ENCODE measurements at regions not wholly inside any gene's neighbourhood (a gene's known extent, or its start where the extent isn't known, plus 50 kb on each side); places are given as distances from the start of the nearest gene placed in this dataset.

- Histone ChIP-seq H3K9me3 (ENCODE audit: control insufficient read depth, low read length) (no peaks in the 10 kb centered on the region), H3K36me3 (ENCODE audit: control insufficient read depth, insufficient read depth, low read length) (no peaks in the 10 kb centered on the region), H3K4me1 (ENCODE audit: control insufficient read depth, insufficient read depth, low read length, poor library complexity, severe bottlenecking) (no peaks in the 10 kb centered on the region), H3K27ac (ENCODE audit: low read depth, low read length, severe bottlenecking) (no peak overlapping the region), H3K4me3 (ENCODE audit: extremely low read depth, insufficient read depth, low read length, poor library complexity, severe bottlenecking) (no peak overlapping the region)
- 85 to 100% methylated on average over 6 to 7 of the region's 10 CpGs for WGBS, 2 experiments (ENCODE audit: insufficient coverage in 2 of 2)
Measured at GRCh38 chr17:73883175-73883574, 238.9 kb upstream of the SDK2 start.

- Histone ChIP-seq H3K9me3 (ENCODE audit: control insufficient read depth, low read length) (no peaks in the 10 kb centered on the region), H3K36me3 (ENCODE audit: control insufficient read depth, insufficient read depth, low read length) (no peaks in the 10 kb centered on the region), H3K27ac (ENCODE audit: low read depth, low read length, severe bottlenecking) (no peak overlapping the region), H3K4me1 (ENCODE audit: control insufficient read depth, insufficient read depth, low read length, poor library complexity, severe bottlenecking) (no peaks in the 10 kb centered on the region), H3K4me3 (ENCODE audit: extremely low read depth, insufficient read depth, low read length, poor library complexity, severe bottlenecking) (no peak overlapping the region)
- WGBS, 2 experiments (ENCODE audit: insufficient coverage in 2 of 2), result 86 to 88% methylated on average over 1 to 2 of the region's 3 CpGs
Measured at GRCh38 chr17:73887739-73888138, 243.5 kb upstream of the SDK2 start.

- no peaks in the 10 kb centered on the region for H3K9me3 ChIP-seq (ENCODE audit: control insufficient read depth, low read length)
- no peaks in the 10 kb centered on the region for H3K4me1 ChIP-seq (ENCODE audit: control insufficient read depth, insufficient read depth, low read length, poor library complexity, severe bottlenecking)
- H3K4me3 ChIP-seq (ENCODE audit: extremely low read depth, insufficient read depth, low read length, poor library complexity, severe bottlenecking), result no peak overlapping the region
- H3K36me3 ChIP-seq (ENCODE audit: control insufficient read depth, insufficient read depth, low read length), result no peaks in the 10 kb centered on the region
- no peak overlapping the region for H3K27ac ChIP-seq (ENCODE audit: low read depth, low read length, severe bottlenecking)
- 91% methylated on average over 3 of the region's 7 CpGs for WGBS, 2 experiments (ENCODE audit: insufficient coverage in 2 of 2)
Measured at GRCh38 chr17:73888862-73889261, 244.6 kb upstream of the SDK2 start.

- no peaks in the 10 kb centered on the region for H3K4me1 ChIP-seq (ENCODE audit: control insufficient read depth, insufficient read depth, low read length, poor library complexity, severe bottlenecking)
- H3K36me3 ChIP-seq (ENCODE audit: control insufficient read depth, insufficient read depth, low read length), result no peaks in the 10 kb centered on the region
- no peak overlapping the region for H3K4me3 ChIP-seq (ENCODE audit: extremely low read depth, insufficient read depth, low read length, poor library complexity, severe bottlenecking)
- no peaks in the 10 kb centered on the region for H3K9me3 ChIP-seq (ENCODE audit: control insufficient read depth, low read length)
- H3K27ac ChIP-seq (ENCODE audit: low read depth, low read length, severe bottlenecking), result no peak overlapping the region
- WGBS, 2 experiments (ENCODE audit: insufficient coverage in 2 of 2), result 100% methylated on average over 1 of the region's 2 CpGs
Measured at GRCh38 chr17:73889439-73889838, 245.2 kb upstream of the SDK2 start.

GRCh38 chr17:73890831-73891405 is 246.7 kb upstream of the SDK2 start:
- 84 to 91% methylated on average over 4 to 8 of the region's 8 CpGs for WGBS, 2 experiments (ENCODE audit: insufficient coverage in 2 of 2)

DNA sequence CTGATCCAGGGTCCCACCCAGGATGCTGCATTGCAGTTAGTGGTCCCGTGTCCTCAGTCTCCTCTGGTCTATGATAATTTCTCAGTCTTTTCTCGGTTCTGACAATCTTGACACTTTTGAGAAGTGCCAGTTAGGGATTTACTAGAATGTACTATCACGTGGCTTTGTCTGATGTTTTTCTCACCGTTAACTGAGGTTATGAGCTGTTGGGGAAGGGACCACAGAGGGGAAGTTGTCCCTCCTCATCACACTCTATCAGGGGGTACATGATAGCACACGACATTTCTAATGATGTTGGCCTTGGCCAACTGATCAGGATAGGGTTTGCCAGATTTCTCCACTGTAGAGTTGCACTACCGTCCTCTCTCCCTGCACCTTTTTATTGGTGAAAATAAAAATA is 250.9 kb upstream of the SDK2 start:
- no peaks in the 10 kb centered on the region for H3K4me1 ChIP-seq (ENCODE audit: control insufficient read depth, insufficient read depth, low read length, poor library complexity, severe bottlenecking)
- H3K9me3 ChIP-seq (ENCODE audit: control insufficient read depth, low read length), result no peaks in the 10 kb centered on the region
- H3K36me3 ChIP-seq (ENCODE audit: control insufficient read depth, insufficient read depth, low read length), result no peaks in the 10 kb centered on the region
- no peak overlapping the region for H3K27ac ChIP-seq (ENCODE audit: low read depth, low read length, severe bottlenecking)
- WGBS, 2 experiments (ENCODE audit: insufficient coverage in 2 of 2), result 93% methylated on average over 4 of the region's 6 CpGs; no CpG with 5 or more reads in 1 of the 2 experiments
- no peak overlapping the region for H3K4me3 ChIP-seq (ENCODE audit: extremely low read depth, insufficient read depth, low read length, poor library complexity, severe bottlenecking)

More at GRCh38 chr17:73890831-73891405, 246.7 kb upstream of the SDK2 start:
- Histone ChIP-seq H3K4me3 (ENCODE audit: extremely low read depth, insufficient read depth, low read length, poor library complexity, severe bottlenecking) (no peak overlapping the region), H3K27ac (ENCODE audit: low read depth, low read length, severe bottlenecking) (no peak overlapping the region), H3K4me1 (ENCODE audit: control insufficient read depth, insufficient read depth, low read length, poor library complexity, severe bottlenecking) (no peaks in the 10 kb centered on the region), H3K36me3 (ENCODE audit: control insufficient read depth, insufficient read depth, low read length) (no peaks in the 10 kb centered on the region), H3K9me3 (ENCODE audit: control insufficient read depth, low read length) (no peaks in the 10 kb centered on the region)

DNA sequence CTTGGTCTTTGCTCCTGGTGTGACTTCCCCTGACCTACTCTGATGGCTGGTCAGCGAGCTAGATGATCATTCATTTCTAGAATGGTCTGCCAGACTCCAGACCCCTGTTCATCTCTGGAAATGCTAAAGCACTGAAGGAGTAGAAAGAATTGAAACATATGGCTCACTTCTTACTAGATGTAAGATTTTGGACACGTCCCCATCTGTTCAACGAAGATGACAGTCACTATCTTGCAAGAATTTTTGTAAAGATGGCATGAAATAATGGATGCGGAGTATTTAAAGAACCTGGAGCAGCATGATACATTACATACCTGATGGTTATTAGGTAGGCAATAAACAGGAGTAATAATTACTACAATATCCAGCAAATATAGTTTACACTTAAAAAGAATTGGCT is 252.7 kb upstream of the SDK2 start:
- Histone ChIP-seq H3K27ac (ENCODE audit: low read depth, low read length, severe bottlenecking) (no peak overlapping the region), H3K9me3 (ENCODE audit: control insufficient read depth, low read length) (no peaks in the 10 kb centered on the region), H3K4me1 (ENCODE audit: control insufficient read depth, insufficient read depth, low read length, poor library complexity, severe bottlenecking) (peaks cover 3% of the 10 kb centered on the region), H3K4me3 (ENCODE audit: extremely low read depth, insufficient read depth, low read length, poor library complexity, severe bottlenecking) (no peak overlapping the region), H3K36me3 (ENCODE audit: control insufficient read depth, insufficient read depth, low read length) (no peaks in the 10 kb centered on the region)
- 79% methylated on average over 3 of the region's 4 CpGs; no CpG with 5 or more reads in 1 of the 2 experiments for WGBS, 2 experiments (ENCODE audit: insufficient coverage in 2 of 2)

- no peaks in the 10 kb centered on the region for H3K36me3 ChIP-seq (ENCODE audit: control insufficient read depth, insufficient read depth, low read length)
- no peaks in the 10 kb centered on the region for H3K9me3 ChIP-seq (ENCODE audit: control insufficient read depth, low read length)
- no peak overlapping the region for H3K27ac ChIP-seq (ENCODE audit: low read depth, low read length, severe bottlenecking)
- H3K4me1 ChIP-seq (ENCODE audit: control insufficient read depth, insufficient read depth, low read length, poor library complexity, severe bottlenecking), result peaks cover 7% of the 10 kb centered on the region
- H3K4me3 ChIP-seq (ENCODE audit: extremely low read depth, insufficient read depth, low read length, poor library complexity, severe bottlenecking), result no peak overlapping the region
- 89 to 92% methylated on average over 8 of the region's 8 CpGs for WGBS, 2 experiments (ENCODE audit: insufficient coverage in 2 of 2)
Measured at GRCh38 chr17:73899839-73900238, 255.6 kb upstream of the SDK2 start.

DNA sequence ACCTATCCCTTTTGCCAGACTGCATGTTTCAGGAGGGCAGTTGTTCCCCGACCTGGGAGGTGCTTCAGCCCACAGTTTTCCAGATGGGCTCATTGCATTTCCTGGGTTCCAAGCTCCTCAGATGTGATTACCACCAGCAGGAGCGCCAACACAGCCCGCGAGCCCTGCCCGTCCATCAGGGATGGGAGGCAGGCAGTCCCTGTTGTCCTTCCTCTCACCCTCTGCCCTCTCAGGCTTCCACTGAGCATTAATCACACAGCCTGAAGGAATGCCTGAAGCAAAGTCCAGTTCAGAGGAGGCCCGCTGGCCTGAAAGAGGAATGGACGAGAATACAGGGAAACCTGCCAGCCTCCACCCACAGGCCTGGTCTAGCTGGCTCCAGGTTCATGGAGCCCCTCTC is 256.3 kb upstream of the SDK2 start:
- H3K27ac ChIP-seq (ENCODE audit: low read depth, low read length, severe bottlenecking), result no peak overlapping the region
- H3K9me3 ChIP-seq (ENCODE audit: control insufficient read depth, low read length), result no peaks in the 10 kb centered on the region
- no peaks in the 10 kb centered on the region for H3K36me3 ChIP-seq (ENCODE audit: control insufficient read depth, insufficient read depth, low read length)
- whole genome bisulfite sequencing, 2 experiments (ENCODE audit: insufficient coverage in 2 of 2), result 86 to 88% methylated on average over 7 of the region's 7 CpGs
- no peak overlapping the region for H3K4me3 ChIP-seq (ENCODE audit: extremely low read depth, insufficient read depth, low read length, poor library complexity, severe bottlenecking)
- peaks cover 7% of the 10 kb centered on the region for H3K4me1 ChIP-seq (ENCODE audit: control insufficient read depth, insufficient read depth, low read length, poor library complexity, severe bottlenecking)

GRCh38 chr17:73901249-73901648 is 257.0 kb upstream of the SDK2 start:
- Histone ChIP-seq H3K27ac (ENCODE audit: low read depth, low read length, severe bottlenecking) (no peak overlapping the region), H3K4me3 (ENCODE audit: extremely low read depth, insufficient read depth, low read length, poor library complexity, severe bottlenecking) (peak overlapping the region; percentile 30), H3K9me3 (ENCODE audit: control insufficient read depth, low read length) (no peaks in the 10 kb centered on the region), H3K4me1 (ENCODE audit: control insufficient read depth, insufficient read depth, low read length, poor library complexity, severe bottlenecking) (peaks cover 7% of the 10 kb centered on the region), H3K36me3 (ENCODE audit: control insufficient read depth, insufficient read depth, low read length) (no peaks in the 10 kb centered on the region)
- WGBS, 2 experiments (ENCODE audit: insufficient coverage in 2 of 2), result 93% methylated on average over 2 of the region's 2 CpGs

DNA sequence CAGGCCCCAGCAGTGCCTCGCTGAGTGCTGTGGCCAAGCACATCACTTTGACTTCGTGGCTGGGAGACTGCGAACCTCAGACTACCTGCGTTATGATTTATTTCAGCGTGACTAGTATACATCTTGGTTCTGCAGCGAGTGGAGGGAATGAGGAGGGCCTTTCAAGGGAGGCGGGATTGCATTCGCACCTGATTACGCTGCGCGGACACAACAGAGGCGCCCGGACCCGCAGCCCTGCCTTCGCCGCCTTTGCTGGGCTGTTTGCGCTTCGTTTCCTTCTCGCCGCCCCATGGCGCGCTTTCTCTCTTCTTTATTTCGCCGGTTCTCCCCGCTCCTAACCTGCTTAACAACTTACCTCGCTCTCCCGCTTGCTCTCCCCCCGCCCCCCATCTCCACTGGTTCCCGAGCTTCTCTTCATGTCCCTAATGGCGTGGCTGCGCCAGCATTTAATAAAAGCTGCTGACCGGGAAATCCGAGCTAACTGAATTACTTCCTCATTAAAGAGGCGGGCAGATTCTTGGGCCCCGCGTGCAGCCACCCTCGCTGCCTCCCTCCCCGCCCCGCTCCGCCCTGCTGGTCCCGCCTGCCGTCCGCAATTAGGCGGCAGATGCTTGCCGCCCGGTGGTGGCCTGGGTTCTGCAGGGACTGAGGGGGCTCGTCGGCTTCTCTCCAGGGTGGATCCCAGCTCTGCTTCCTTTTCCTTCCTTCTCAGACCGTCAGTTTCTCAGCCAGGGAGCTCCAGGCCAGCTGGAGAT is 257.6 kb upstream of the SDK2 start:
- H3K27ac ChIP-seq (ENCODE audit: low read depth, low read length, severe bottlenecking), result no peak overlapping the region
- WGBS, 2 experiments (ENCODE audit: insufficient coverage in 2 of 2), result 3 to 5% methylated on average over 47 to 48 of the region's 49 CpGs
- H3K4me3 ChIP-seq (ENCODE audit: extremely low read depth, insufficient read depth, low read length, poor library complexity, severe bottlenecking), result peak overlapping the region; percentile 30
- H3K4me1 ChIP-seq (ENCODE audit: control insufficient read depth, insufficient read depth, low read length, poor library complexity, severe bottlenecking), result peaks cover 7% of the 10 kb centered on the region
- H3K9me3 ChIP-seq (ENCODE audit: control insufficient read depth, low read length), result no peaks in the 10 kb centered on the region
- H3K36me3 ChIP-seq (ENCODE audit: control insufficient read depth, insufficient read depth, low read length), result no peaks in the 10 kb centered on the region

Measured in mesodermal cell (in vitro differentiated cells).